HG03571 (cell line): ENCODE measurements at regions not wholly inside any gene's neighbourhood (a gene's known extent, or its start where the extent isn't known, plus 50 kb on each side); places are given as distances from the start of the nearest gene placed in this dataset.
"Not testable (repeated sequence)": the region's sequence is repeated elsewhere in the genome, so short reads cannot be mapped to it uniquely, and the experiment has no call there.

Experiments used
- ATAC-seq: cut with Tn5 transposase; IDR thresholded peaks from one replicate; pipeline ENCODE4 v1.9.1; 2021; ENCODE audit not compliant: unreplicated experiment

- not testable (repeated sequence) for ATAC-seq
Measured at GRCh38 chr11:116667318-116667717, 105.5 kb downstream of the BUD13 start.

- not testable (repeated sequence) for ATAC-seq
Measured at GRCh38 chr11:116666673-116667249, 106.0 kb downstream of the BUD13 start.

- ATAC-seq = no peak
Measured at GRCh38 chr11:116665523-116665922, 107.3 kb downstream of the BUD13 start.

- ATAC-seq = no peak
Measured at GRCh38 chr11:116661056-116661455, 111.7 kb downstream of the BUD13 start.

- ATAC-seq = no peak
Measured at GRCh38 chr11:116660011-116660410, 112.8 kb downstream of the BUD13 start.

GRCh38 chr11:116658876-116659535 is 113.8 kb downstream of the BUD13 start:
- ATAC-seq = no peak

GRCh38 chr11:116657842-116658825 is 114.7 kb downstream of the BUD13 start:
- no peak for ATAC-seq

GRCh38 chr11:116656011-116656410 is 116.8 kb downstream of the BUD13 start:
- no peak for ATAC-seq

- ATAC-seq = no peak
Measured at GRCh38 chr11:116654526-116654925, 118.3 kb downstream of the BUD13 start.

- no peak for ATAC-seq
Measured at GRCh38 chr11:116653206-116653605, 119.6 kb downstream of the BUD13 start.

- ATAC-seq = no peak
Measured at GRCh38 chr11:116651737-116652237, 121.0 kb downstream of the BUD13 start.

- no peak for ATAC-seq
Measured at GRCh38 chr11:116651098-116651736, 121.6 kb downstream of the BUD13 start.

GRCh38 chr11:116650052-116650451 is 122.7 kb downstream of the BUD13 start:
- no peak for ATAC-seq

- no peak for ATAC-seq
Measured at GRCh38 chr11:116649268-116649667, 123.5 kb downstream of the BUD13 start.

GRCh38 chr11:116648247-116649174 is 124.3 kb downstream of the BUD13 start:
- ATAC-seq = no peak

GRCh38 chr11:116647305-116648080 is 125.3 kb downstream of the BUD13 start:
- no peak for ATAC-seq

- ATAC-seq = no peak
Measured at GRCh38 chr11:116646191-116646590, 126.6 kb downstream of the BUD13 start.

- no peak for ATAC-seq
Measured at GRCh38 chr11:116644941-116645305, 127.9 kb downstream of the BUD13 start.
